Heart right ventricle (tissue), 16 donors: ENCODE measurements at regions not wholly inside any gene's neighbourhood (a gene's known extent, or its start where the extent isn't known, plus 50 kb on each side); places are given as distances from the start of the nearest gene placed in this dataset.

ENCODE experiments used
- ATAC-seq, 8 donors: fragments of 200-7000 bp; cut with Tn5 transposase; one replicate each; pipeline ENCODE4 v1.9.1; 2020; ENCODE audit warnings: mild to moderate bottlenecking in 8 of 8, moderate library complexity in 8 of 8, moderate number of reproducible peaks in 1 of 8
- DNase-seq, 2 donors: peaks; one replicate each; pipeline ENCODE4 v3.0.0-alpha.2; 2020
- H3K27ac ChIP-seq, 10 donors: fragments of 200-600 bp; sonication (generic) in 2 of 10; one replicate each; pipeline versions ENCODE4 v1.5.0 to v1.8.0; 2020 to 2022; ENCODE audit warnings: mild to moderate bottlenecking in 3 of 10
- H3K27me3 ChIP-seq, 7 donors: fragments of 200-600 bp; one replicate each; pipeline ENCODE4 v1.8.0; 2021 to 2022; ENCODE audit warnings: mild to moderate bottlenecking in 2 of 7
- H3K36me3 ChIP-seq, 9 donors: fragments of 200-600 bp; sonication (generic) in 1 of 9; one replicate each; pipeline versions ENCODE4 v1.5.0 to v1.8.0; 2020 to 2022; ENCODE audit warnings: mild to moderate bottlenecking in 2 of 9
- H3K4me1 ChIP-seq, 9 donors: fragments of 200-600 bp; sonication (generic) in 1 of 9; one replicate each; pipeline versions ENCODE4 v1.5.0 to v1.8.0; 2020 to 2022; ENCODE audit warnings: mild to moderate bottlenecking in 4 of 9
- H3K4me3 ChIP-seq, 10 donors: fragments of 200-600 bp; sonication (generic) in 2 of 10; one replicate each; pipeline versions ENCODE4 v1.5.0 to v1.8.0; 2020 to 2022; ENCODE audit warnings: mild to moderate bottlenecking in 7 of 10, moderate library complexity in 2 of 10
- H3K9me3 ChIP-seq, 11 donors: fragments of 200-600 bp in 10 of 11; sonication (generic) in 2 of 11; one replicate each; pipeline versions ENCODE4 v1.5.0 to v1.8.0; 2013 to 2022; ENCODE audit warnings: mild to moderate bottlenecking in 2 of 11, control low read depth in 1 of 11, moderate library complexity in 1 of 11
- WGBS, 2 donors: extraction: QIAGEN DNeasy Blood & Tissue Kit; methylation state at CpG; one replicate each; pipeline ENCODE4 v1.1.7; 2013; ENCODE audit warnings: inconsistent platforms in 1 of 2; 5-methylcytosine and 5-hydroxymethylcytosine counted together
- intact Hi-C, 10 donors: fragments of 100-400 bp; cut with DNase I; formaldehyde crosslinking; loops; one replicate each; pipeline versions ENCODE4 v1.11.1 to v1.14.2; 2022
- TF ChIP-seq, protein P1 (sequence below), 9 donors: fragments of 200-600 bp; sonication (generic) in 2 of 9; IDR thresholded peaks; one replicate each; pipeline versions ENCODE4 v1.5.0 to v1.8.0; 2021 to 2022; ENCODE audit warnings: antibody characterized with exemption in 9 of 9, mild to moderate bottlenecking in 5 of 9, moderate library complexity in 1 of 9
- donor health status: Arrhythmogenic right ventricular cardiomyopathy.
- donor health status: ischemic (EF 13 %, LVEDD 7.1; RV severe dilation, severe dysfunction).
- donor health status: healthy with polysubstance abuse.
- donor health status: DM: no; HTN: yes; CAD: no.
- donor health status: DM: no; HTN: no; CAD: no.
- donor health status: ischemic (EF 25% LVEDD 6.9; RV normal size, moderate dysfunction).
- donor health status: ischemic (EF 25% LVEDD 5.7; RV mildly dilated, moderate dysfunction).
- donor health status: healthy.
- donor health status: DM: yes; HTN: yes; CAD: no.
- donor health status: Ischemic cardiomyopathy.
- donor health status: ischemic (EF 35%, LVEDD 5.7; RV mildly dilated, moderate dysfunction).
- donor health status: nonischemic (EF 11% LVEDD 7.7; RV severe dilation, severe dysfunction).
- donor health status: DM: yes; HTN: yes; CAD: no.
- donor health status: PGD.
- donor health status: ischemic (EF 29% LVEDD 5.4; RV normal size, mild dysfunction).
- donor health status: nonischemic (EF 23%, LVEDD 6.1; RV moderate dilation, normal function).

- DNase-seq (no peak), ATAC-seq (no peak)
- peaks cover 0 to 5% (median 0%) of the 10 kb centered on the region in 7 donors for H3K27me3 ChIP-seq
- 60 to 65% methylated on average over 1 of the region's 1 CpG for WGBS, 2 donors
- intact Hi-C loops: no loop called here
- no peak overlapping the region for H3K4me3 ChIP-seq
- no peaks in the 10 kb centered on the region for H3K4me1 ChIP-seq
- H3K36me3 ChIP-seq: no peaks in the 10 kb centered on the region
- no peak overlapping the region for H3K27ac ChIP-seq
- H3K9me3 ChIP-seq: peaks cover 0 to 5% (median 0%) of the 10 kb centered on the region in 11 donors
- TF ChIP-seq, protein P1, sequence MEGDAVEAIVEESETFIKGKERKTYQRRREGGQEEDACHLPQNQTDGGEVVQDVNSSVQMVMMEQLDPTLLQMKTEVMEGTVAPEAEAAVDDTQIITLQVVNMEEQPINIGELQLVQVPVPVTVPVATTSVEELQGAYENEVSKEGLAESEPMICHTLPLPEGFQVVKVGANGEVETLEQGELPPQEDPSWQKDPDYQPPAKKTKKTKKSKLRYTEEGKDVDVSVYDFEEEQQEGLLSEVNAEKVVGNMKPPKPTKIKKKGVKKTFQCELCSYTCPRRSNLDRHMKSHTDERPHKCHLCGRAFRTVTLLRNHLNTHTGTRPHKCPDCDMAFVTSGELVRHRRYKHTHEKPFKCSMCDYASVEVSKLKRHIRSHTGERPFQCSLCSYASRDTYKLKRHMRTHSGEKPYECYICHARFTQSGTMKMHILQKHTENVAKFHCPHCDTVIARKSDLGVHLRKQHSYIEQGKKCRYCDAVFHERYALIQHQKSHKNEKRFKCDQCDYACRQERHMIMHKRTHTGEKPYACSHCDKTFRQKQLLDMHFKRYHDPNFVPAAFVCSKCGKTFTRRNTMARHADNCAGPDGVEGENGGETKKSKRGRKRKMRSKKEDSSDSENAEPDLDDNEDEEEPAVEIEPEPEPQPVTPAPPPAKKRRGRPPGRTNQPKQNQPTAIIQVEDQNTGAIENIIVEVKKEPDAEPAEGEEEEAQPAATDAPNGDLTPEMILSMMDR (IDR thresholded peaks at IDR 0.05): no peak
These were observed 115.7 kb upstream of the IL1RAPL2 start for GRCh38 chrX:104450316-104450715.

DNA sequence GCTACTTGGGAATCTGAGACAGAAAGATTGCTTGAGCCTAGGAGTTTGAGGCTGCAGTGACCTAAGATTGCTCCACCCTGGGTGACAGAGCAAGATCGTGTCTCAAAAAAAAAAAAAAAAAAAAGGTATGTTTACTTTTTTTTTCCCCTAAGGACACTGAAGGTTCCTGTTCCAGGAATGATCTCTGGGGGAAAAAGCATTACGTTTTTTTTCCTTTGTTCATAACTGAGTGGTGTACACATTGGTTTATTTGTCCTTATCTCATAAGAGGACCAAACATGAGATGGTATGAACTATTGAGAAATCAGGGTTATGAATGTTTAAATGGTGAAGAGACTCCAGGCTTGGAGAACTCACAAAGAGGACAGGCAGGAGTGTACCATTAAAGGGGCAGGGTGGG lies 120.4 kb upstream of the IL1RAPL2 start:
- no peak for DNase-seq
- ATAC-seq: no peak
- H3K27me3 ChIP-seq: peaks cover 0 to 5% (median 0%) of the 10 kb centered on the region in 7 donors
- no peak overlapping the region for H3K4me3 ChIP-seq
- no peaks in the 10 kb centered on the region for H3K4me1 ChIP-seq
- H3K27ac ChIP-seq: no peak overlapping the region
- TF ChIP-seq, protein P1 (IDR thresholded peaks at IDR 0.05): no peak
- intact Hi-C loops: no loop called here
- H3K36me3 ChIP-seq: no peaks in the 10 kb centered on the region
- 51 to 84% methylated on average over 2 of the region's 2 CpGs for WGBS, 2 donors
- H3K9me3 ChIP-seq: peaks cover 0 to 3% (median 0%) of the 10 kb centered on the region in 11 donors

GRCh38 chrX:104435249-104435648 lies 130.8 kb upstream of the IL1RAPL2 start:
- WGBS, 2 donors: 66 to 76% methylated on average over 7 of the region's 7 CpGs
- intact Hi-C loops: no loop called here
- no peak overlapping the region for H3K4me3 ChIP-seq

GRCh38 chrX:104432321-104432720 lies 133.7 kb upstream of the IL1RAPL2 start:
- ATAC-seq (no peak), DNase-seq (no peak)
- Histone ChIP-seq H3K4me3 (no peak overlapping the region), H3K36me3 (no peaks in the 10 kb centered on the region), H3K27me3 (peaks cover 0 to 48% (median 0%) of the 10 kb centered on the region in 7 donors), H3K9me3 (no peaks in the 10 kb centered on the region), H3K27ac (no peak overlapping the region), H3K4me1 (no peaks in the 10 kb centered on the region)
- TF ChIP-seq, protein P1 (IDR thresholded peaks at IDR 0.05): no peak
- WGBS, 2 donors: 45 to 53% methylated on average over 3 of the region's 3 CpGs
- intact Hi-C loops: no loop called here

More at GRCh38 chrX:104435249-104435648, 130.8 kb upstream of the IL1RAPL2 start:
- Histone ChIP-seq H3K9me3 (no peaks in the 10 kb centered on the region), H3K27ac (no peak overlapping the region), H3K36me3 (no peaks in the 10 kb centered on the region), H3K27me3 (peaks cover 0 to 43% (median 0%) of the 10 kb centered on the region in 7 donors), H3K4me1 (no peaks in the 10 kb centered on the region)
- ATAC-seq: no peak
- TF ChIP-seq, protein P1 (IDR thresholded peaks at IDR 0.05): no peak
- no peak for DNase-seq
